ENCODE measurements at regions not wholly inside any gene's neighbourhood (a gene's known extent, or its start where the extent isn't known, plus 50 kb on each side); places are given as distances from the start of the nearest gene placed in this dataset.

- Histone ChIP-seq H3K36me3 (ENCODE audit: control insufficient read depth in 2 of 4, insufficient read depth in 4 of 4, low read length in 3 of 4) (no peaks in the 10 kb centered on the region), H2BK120ac (replicated peaks; ENCODE audit: low read depth, low read length) (no peak overlapping the region), H2BK12ac (ENCODE audit: low read depth, low read length) (no peak overlapping the region), H3K27me3 (replicated peaks in 1 of 4; ENCODE audit: control insufficient read depth in 3 of 4, extremely low read depth in 1 of 4, insufficient read depth in 3 of 4, low read length in 3 of 4) (no peaks in the 10 kb centered on the region), H3K4me1 (replicated peaks in 1 of 4; ENCODE audit: control insufficient read depth in 3 of 4, insufficient read depth in 4 of 4, low read length in 3 of 4) (no peaks in the 10 kb centered on the region), H4K5ac (ENCODE audit: insufficient read length, low read depth, low read length) (no peak overlapping the region), H4K8ac (ENCODE audit: extremely low read depth, insufficient read depth, low read length) (no peak overlapping the region), H3K9me3 (ENCODE audit: insufficient read depth in 2 of 2, low read depth in 1 of 2, low read length in 1 of 2) (no peaks in the 10 kb centered on the region), H2BK20ac (ENCODE audit: low read length) (no peak overlapping the region), H3K79me2 (ENCODE audit: control insufficient read depth in 1 of 2, insufficient read depth in 2 of 2, low read length in 2 of 2) (no peaks in the 10 kb centered on the region), H3K4ac (replicated peaks; ENCODE audit: insufficient read length, low read depth, low read length) (no peak overlapping the region), H3K14ac (ENCODE audit: insufficient read length) (no peak overlapping the region), H3K79me1 (ENCODE audit: low read depth, low read length) (no peaks in the 10 kb centered on the region), H2AK5ac (ENCODE audit: low read depth, low read length) (no peak overlapping the region), H2AFZ (ENCODE audit: low read length) (no peak overlapping the region), H3K18ac (ENCODE audit: extremely low read depth, low read length) (no peak overlapping the region), H2BK15ac (ENCODE audit: low read length) (no peak overlapping the region), H3K23me2 (ENCODE audit: low read depth, low read length) (no peaks in the 10 kb centered on the region; the same call in 1 of the 2 replicates), H3K9ac (replicated peaks in 1 of 4; ENCODE audit: extremely low read depth in 1 of 4, low read depth in 3 of 4, low read length in 3 of 4) (no peak overlapping the region), H3K56ac (replicated peaks; ENCODE audit: insufficient read length, low read depth, low read length) (no peak overlapping the region), H3K23ac (ENCODE audit: insufficient read length) (no peak overlapping the region), H3K4me2 (ENCODE audit: insufficient read depth in 1 of 2, low read depth in 2 of 2, low read length in 2 of 2) (no peak overlapping the region), H3K27ac (ENCODE audit: low read depth, low read length) (no peak overlapping the region), H4K91ac (replicated peaks; ENCODE audit: insufficient read length, low read length) (no peak overlapping the region), H2BK5ac (ENCODE audit: low read depth, low read length) (no peak overlapping the region), H4K20me1 (replicated peaks in 1 of 2; ENCODE audit: control insufficient read depth in 1 of 2, insufficient read depth in 2 of 2, low read length in 2 of 2) (no peaks in the 10 kb centered on the region), H3K4me3 (ENCODE audit: extremely low read depth in 1 of 4, insufficient read depth in 2 of 4, low read depth in 3 of 4, low read length in 4 of 4) (no peak overlapping the region)
- no peak for DNase-seq (ENCODE audit: low read depth in 1 of 2, low spot score in 2 of 2)
- TF ChIP-seq ZNF274 (IDR thresholded peaks at IDR 0.05; ENCODE audit: borderline replicate concordance, extremely low read depth, low read length) (no peak), NRF1 (IDR thresholded peaks at IDR 0.05; ENCODE audit: low read depth, low read length) (no peak), FOSL1 (IDR thresholded peaks at IDR 0.05; ENCODE audit: insufficient read depth, low read depth, low read length) (no peak), TAF7 (optimal IDR thresholded peaks at IDR 0.05; ENCODE audit: borderline replicate concordance, low read depth, low read length) (no peak), CBX5 (IDR thresholded peaks at IDR 0.05; ENCODE audit: low read depth, low read length) (no peak), POLR2A (IDR thresholded peaks at IDR 0.05; ENCODE audit: control extremely low read depth in 1 of 2, low read depth in 2 of 2, low read length in 2 of 2) (no peak)
- TF ChIP-seq, protein P1, sequence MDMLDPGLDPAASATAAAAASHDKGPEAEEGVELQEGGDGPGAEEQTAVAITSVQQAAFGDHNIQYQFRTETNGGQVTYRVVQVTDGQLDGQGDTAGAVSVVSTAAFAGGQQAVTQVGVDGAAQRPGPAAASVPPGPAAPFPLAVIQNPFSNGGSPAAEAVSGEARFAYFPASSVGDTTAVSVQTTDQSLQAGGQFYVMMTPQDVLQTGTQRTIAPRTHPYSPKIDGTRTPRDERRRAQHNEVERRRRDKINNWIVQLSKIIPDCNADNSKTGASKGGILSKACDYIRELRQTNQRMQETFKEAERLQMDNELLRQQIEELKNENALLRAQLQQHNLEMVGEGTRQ (IDR thresholded peaks at IDR 0.05; ENCODE audit: low read length), result no peak
- CTCF ChIA-PET (ENCODE audit: partially characterized antibody), result interaction anchor here (1.2 kb wide), 1 partner anchor 11 kb away, joined by 3 read pairs; no protein-coding TSS in a partner anchor
- WGBS, 2 experiments (ENCODE audit: extremely low coverage in 1 of 2, insufficient coverage in 1 of 2, insufficient read length in 1 of 2, insufficient replicate concordance in 2 of 2, low coverage in 1 of 2, low lambda C conversion rate in 2 of 2, missing lambda C conversion rate in 1 of 2), result 86% methylated on average over 3 of the region's 3 CpGs; no CpG with 5 or more reads in 1 of the 2 experiments
- FAIRE-seq, result no peak
- POLR2A ChIA-PET (ENCODE audit: partially characterized antibody), result no interaction called here
These were observed 197.5 kb upstream of the LRRC3B start for GRCh38 chr3:26425076-26425475.
